ENCODE measurements at regions not wholly inside any gene's neighbourhood (a gene's known extent, or its start where the extent isn't known, plus 50 kb on each side); places are given as distances from the start of the nearest gene placed in this dataset.

- TF ChIP-seq POLR2A (IDR thresholded peaks at IDR 0.05) (no peak), CTCF (IDR thresholded peaks at IDR 0.05) (no peak)
These were observed 161.6 kb downstream of the PTH2R start for GRCh38 chr2:208568203-208568602.

Measured in uterus (tissue), 2 donors.